ENCODE measurements at regions not wholly inside any gene's neighbourhood (a gene's known extent, or its start where the extent isn't known, plus 50 kb on each side); places are given as distances from the start of the nearest gene placed in this dataset.

DNA sequence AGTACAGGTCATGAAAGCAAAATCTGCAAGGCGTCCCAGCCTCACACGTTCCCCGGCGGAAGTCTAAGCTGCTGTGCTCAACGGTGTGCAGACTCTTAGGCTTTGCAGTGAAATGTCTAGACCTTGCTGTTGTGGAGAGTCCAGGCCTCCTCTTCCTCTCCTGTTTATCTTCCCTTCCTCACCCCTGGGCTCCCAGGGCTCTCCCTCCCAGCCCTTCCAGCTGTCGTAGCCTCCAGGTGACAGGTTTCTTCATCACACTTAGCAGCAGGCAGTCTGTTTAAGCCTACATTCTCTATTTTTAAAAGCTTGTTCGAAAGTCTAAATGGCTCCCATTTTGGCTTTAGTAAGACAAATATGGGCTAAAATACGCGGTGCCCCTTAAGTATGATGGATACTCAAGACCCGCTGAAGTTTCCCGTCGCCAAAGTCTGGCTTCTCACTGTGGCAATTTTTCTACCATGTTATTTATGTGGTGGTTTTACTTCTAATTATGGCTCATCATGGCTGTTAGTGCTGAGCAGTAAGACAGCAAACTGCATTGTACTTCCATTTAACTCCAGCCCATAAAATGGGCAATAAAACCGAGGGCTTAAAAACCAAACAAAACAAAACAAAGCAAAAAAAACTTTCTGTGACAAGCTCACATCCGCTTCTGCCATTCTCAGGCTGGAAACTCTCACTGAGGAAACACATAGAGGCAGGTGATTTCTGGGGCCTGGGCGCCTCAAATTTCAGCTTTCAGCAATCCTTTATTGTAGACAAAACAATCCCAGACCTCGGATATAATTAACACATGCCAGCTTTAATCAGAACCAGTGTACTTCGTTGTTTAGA lies 243.2 kb downstream of the SNX10 start:
- TF ChIP-seq, protein P1, sequence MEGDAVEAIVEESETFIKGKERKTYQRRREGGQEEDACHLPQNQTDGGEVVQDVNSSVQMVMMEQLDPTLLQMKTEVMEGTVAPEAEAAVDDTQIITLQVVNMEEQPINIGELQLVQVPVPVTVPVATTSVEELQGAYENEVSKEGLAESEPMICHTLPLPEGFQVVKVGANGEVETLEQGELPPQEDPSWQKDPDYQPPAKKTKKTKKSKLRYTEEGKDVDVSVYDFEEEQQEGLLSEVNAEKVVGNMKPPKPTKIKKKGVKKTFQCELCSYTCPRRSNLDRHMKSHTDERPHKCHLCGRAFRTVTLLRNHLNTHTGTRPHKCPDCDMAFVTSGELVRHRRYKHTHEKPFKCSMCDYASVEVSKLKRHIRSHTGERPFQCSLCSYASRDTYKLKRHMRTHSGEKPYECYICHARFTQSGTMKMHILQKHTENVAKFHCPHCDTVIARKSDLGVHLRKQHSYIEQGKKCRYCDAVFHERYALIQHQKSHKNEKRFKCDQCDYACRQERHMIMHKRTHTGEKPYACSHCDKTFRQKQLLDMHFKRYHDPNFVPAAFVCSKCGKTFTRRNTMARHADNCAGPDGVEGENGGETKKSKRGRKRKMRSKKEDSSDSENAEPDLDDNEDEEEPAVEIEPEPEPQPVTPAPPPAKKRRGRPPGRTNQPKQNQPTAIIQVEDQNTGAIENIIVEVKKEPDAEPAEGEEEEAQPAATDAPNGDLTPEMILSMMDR (IDR thresholded peaks at IDR 0.05 in 2 of 3, conservative IDR thresholded peaks at IDR 0.05 in 1 of 3; ENCODE audit: control insufficient read depth in 2 of 3, extremely low read depth in 1 of 3, insufficient read depth in 1 of 3, low read depth in 3 of 3, low read length in 3 of 3), result no peak
- TF ChIP-seq MTA3 (IDR thresholded peaks at IDR 0.05; ENCODE audit: borderline replicate concordance, low read length) (no peak), CBFB (IDR thresholded peaks at IDR 0.05; ENCODE audit: low read depth) (no peak), TARDBP (IDR thresholded peaks at IDR 0.05; ENCODE audit: borderline replicate concordance) (no peak), ZZZ3 (IDR thresholded peaks at IDR 0.05; ENCODE audit: control insufficient read depth, insufficient read length, low read depth) (no peak), CHD4 (IDR thresholded peaks at IDR 0.05) (no peak), BHLHE40 (IDR thresholded peaks at IDR 0.05; ENCODE audit: borderline replicate concordance in 1 of 2, low read depth in 2 of 2, low read length in 1 of 2) (no peak)
- TF ChIP-seq, protein P2, sequence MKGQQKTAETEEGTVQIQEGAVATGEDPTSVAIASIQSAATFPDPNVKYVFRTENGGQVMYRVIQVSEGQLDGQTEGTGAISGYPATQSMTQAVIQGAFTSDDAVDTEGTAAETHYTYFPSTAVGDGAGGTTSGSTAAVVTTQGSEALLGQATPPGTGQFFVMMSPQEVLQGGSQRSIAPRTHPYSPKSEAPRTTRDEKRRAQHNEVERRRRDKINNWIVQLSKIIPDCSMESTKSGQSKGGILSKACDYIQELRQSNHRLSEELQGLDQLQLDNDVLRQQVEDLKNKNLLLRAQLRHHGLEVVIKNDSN (IDR thresholded peaks at IDR 0.05; ENCODE audit: borderline replicate concordance, extremely low read length, insufficient read depth, low read depth, low read length), result no peak
- TF ChIP-seq, protein P3, sequence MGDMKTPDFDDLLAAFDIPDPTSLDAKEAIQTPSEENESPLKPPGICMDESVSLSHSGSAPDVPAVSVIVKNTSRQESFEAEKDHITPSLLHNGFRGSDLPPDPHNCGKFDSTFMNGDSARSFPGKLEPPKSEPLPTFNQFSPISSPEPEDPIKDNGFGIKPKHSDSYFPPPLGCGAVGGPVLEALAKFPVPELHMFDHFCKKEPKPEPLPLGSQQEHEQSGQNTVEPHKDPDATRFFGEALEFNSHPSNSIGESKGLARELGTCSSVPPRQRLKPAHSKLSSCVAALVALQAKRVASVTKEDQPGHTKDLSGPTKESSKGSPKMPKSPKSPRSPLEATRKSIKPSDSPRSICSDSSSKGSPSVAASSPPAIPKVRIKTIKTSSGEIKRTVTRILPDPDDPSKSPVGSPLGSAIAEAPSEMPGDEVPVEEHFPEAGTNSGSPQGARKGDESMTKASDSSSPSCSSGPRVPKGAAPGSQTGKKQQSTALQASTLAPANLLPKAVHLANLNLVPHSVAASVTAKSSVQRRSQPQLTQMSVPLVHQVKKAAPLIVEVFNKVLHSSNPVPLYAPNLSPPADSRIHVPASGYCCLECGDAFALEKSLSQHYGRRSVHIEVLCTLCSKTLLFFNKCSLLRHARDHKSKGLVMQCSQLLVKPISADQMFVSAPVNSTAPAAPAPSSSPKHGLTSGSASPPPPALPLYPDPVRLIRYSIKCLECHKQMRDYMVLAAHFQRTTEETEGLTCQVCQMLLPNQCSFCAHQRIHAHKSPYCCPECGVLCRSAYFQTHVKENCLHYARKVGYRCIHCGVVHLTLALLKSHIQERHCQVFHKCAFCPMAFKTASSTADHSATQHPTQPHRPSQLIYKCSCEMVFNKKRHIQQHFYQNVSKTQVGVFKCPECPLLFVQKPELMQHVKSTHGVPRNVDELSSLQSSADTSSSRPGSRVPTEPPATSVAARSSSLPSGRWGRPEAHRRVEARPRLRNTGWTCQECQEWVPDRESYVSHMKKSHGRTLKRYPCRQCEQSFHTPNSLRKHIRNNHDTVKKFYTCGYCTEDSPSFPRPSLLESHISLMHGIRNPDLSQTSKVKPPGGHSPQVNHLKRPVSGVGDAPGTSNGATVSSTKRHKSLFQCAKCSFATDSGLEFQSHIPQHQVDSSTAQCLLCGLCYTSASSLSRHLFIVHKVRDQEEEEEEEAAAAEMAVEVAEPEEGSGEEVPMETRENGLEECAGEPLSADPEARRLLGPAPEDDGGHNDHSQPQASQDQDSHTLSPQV (IDR thresholded peaks at IDR 0.05), result no peak
- TF ChIP-seq, protein P4, sequence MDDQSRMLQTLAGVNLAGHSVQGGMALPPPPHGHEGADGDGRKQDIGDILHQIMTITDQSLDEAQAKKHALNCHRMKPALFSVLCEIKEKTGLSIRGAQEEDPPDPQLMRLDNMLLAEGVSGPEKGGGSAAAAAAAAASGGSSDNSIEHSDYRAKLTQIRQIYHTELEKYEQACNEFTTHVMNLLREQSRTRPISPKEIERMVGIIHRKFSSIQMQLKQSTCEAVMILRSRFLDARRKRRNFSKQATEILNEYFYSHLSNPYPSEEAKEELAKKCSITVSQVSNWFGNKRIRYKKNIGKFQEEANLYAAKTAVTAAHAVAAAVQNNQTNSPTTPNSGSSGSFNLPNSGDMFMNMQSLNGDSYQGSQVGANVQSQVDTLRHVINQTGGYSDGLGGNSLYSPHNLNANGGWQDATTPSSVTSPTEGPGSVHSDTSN (IDR thresholded peaks at IDR 0.05; ENCODE audit: insufficient replicate concordance, low read depth, low read length), result no peak

All from GM12878 (cell line).